H1 (cell line): ENCODE measurements at regions not wholly inside any gene's neighbourhood (a gene's known extent, or its start where the extent isn't known, plus 50 kb on each side); places are given as distances from the start of the nearest gene placed in this dataset.

Experiments
- ASH2L ChIP-seq: fragments of 200-600, 300-600 bp; sonication (generic); IDR thresholded peaks from one replicate; pipeline ENCODE4 v1.7.1; 2017; ENCODE audit warnings: low read length
- POLR2AphosphoS5 ChIP-seq: IDR thresholded peaks from 2 replicates; pipeline ENCODE4 v1.6.1; 2011; ENCODE audit warnings: low read depth, low read length
- RBBP5 ChIP-seq: IDR thresholded peaks from 2 replicates; pipeline ENCODE4 v1.7.1; 2012; ENCODE audit warnings: low read depth, mild to moderate bottlenecking, inconsistent platforms, low read length, moderate library complexity, borderline replicate concordance
- TCF12 ChIP-seq: IDR thresholded peaks from 2 replicates; pipeline ENCODE4 v1.6.1; 2011; ENCODE audit warnings: low read depth, mild to moderate bottlenecking, low read length
- TF ChIP-seq, protein P1 (sequence below): IDR thresholded peaks from 2 replicates; pipeline ENCODE4 v1.6.1; 2011; ENCODE audit warnings: low read length, improper control_type of control experiment
- TF ChIP-seq, protein P2 (sequence below): IDR thresholded peaks from 2 replicates; pipeline ENCODE4 v1.6.1; 2012; ENCODE audit warnings: inconsistent platforms

DNA sequence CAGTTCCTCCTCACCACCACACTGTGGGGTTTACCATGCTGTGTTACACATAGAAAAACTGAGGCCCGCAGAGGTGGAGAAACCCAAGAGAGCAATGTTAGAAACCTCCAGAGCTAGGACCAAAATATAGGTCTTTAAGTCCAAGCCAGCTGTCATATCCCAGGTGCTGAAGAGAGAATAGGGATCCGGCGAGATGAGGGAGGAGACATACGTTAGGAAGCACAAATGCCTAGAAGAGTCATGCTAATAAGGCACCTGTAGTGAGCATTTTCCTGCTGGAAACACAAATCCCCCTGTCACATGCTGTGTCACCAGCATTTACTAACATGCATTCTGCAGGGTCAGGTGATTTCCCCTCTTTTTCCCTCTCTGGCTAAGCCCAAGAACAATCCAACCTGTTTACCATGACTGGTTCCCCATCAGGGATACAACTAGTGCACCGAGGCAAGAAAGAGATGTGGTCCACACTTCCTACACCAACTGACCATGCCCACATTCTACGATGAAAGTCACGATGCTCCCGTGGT is 168.6 kb upstream of the CAMK1G start (continued):
- TF ChIP-seq POLR2AphosphoS5 (peak; percentile 92), TCF12 (peak; percentile 100), ASH2L (no peak), RBBP5 (no peak)
- TF ChIP-seq, protein P1, sequence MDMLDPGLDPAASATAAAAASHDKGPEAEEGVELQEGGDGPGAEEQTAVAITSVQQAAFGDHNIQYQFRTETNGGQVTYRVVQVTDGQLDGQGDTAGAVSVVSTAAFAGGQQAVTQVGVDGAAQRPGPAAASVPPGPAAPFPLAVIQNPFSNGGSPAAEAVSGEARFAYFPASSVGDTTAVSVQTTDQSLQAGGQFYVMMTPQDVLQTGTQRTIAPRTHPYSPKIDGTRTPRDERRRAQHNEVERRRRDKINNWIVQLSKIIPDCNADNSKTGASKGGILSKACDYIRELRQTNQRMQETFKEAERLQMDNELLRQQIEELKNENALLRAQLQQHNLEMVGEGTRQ: peak; percentile 14; the same call in 1 of the 2 replicates
- TF ChIP-seq, protein P2, sequence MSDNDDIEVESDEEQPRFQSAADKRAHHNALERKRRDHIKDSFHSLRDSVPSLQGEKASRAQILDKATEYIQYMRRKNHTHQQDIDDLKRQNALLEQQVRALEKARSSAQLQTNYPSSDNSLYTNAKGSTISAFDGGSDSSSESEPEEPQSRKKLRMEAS: peak; percentile 60; the same call in 1 of the 2 replicates
